Neural cell (in vitro differentiated cells): ENCODE measurements at regions not wholly inside any gene's neighbourhood (a gene's known extent, or its start where the extent isn't known, plus 50 kb on each side); places are given as distances from the start of the nearest gene placed in this dataset.

Experiments used
- EZH2 ChIP-seq: fragments of 200-600, 300-800 bp; shearing (Covaris generic), sonication (generic); IDR thresholded peaks from 2 replicates; pipeline ENCODE4 v1.6.1; 2014; ENCODE audit warnings: antibody characterized with exemption, low read length, borderline replicate concordance, mild to moderate bottlenecking; ENCODE audit not compliant: insufficient read depth, poor library complexity, severe bottlenecking
- POLR2AphosphoS5 ChIP-seq: IDR thresholded peaks from 2 replicates; pipeline ENCODE4 v1.6.1; 2012
- RAD21 ChIP-seq: fragments of 450-650 bp; conservative IDR thresholded peaks from 2 replicates; pipeline ENCODE4 v1.6.1; 2014; ENCODE audit warnings: antibody characterized with exemption, mild to moderate bottlenecking, moderate library complexity
- TAF1 ChIP-seq: IDR thresholded peaks from 2 replicates; pipeline ENCODE4 v1.6.1; 2012; ENCODE audit warnings: low read depth
- TF ChIP-seq, protein P1 (sequence below): fragments of 450-650 bp; IDR thresholded peaks from 2 replicates; pipeline ENCODE4 v1.5.1; 2014; ENCODE audit warnings: antibody characterized with exemption, mild to moderate bottlenecking, moderate library complexity; ENCODE audit not compliant: poor library complexity, severe bottlenecking
- TF ChIP-seq, protein P2 (sequence below): IDR thresholded peaks from 2 replicates; pipeline ENCODE4 v1.6.1; 2012; ENCODE audit warnings: borderline replicate concordance

DNA sequence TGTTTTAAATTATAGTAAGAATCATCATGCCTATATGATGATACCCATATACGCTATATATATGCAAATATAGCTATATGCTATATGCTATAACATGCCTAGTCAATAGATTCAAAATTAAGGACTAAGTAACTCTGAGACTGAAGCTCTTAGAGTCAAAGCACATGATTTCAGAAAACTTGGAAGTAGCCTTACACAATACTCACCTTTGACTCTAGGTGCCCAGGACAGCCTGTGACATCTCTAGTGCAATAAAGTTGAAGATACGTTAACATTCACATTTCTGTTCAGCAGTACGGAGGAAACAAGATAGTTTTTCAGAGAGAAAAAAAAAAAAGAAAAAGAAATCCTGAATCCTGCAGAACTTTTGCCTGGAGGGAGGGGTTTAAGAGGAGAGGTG, 149.7 kb upstream of the PIK3C3 start:
- no peak for TF ChIP-seq POLR2AphosphoS5
- TF ChIP-seq, protein P1, sequence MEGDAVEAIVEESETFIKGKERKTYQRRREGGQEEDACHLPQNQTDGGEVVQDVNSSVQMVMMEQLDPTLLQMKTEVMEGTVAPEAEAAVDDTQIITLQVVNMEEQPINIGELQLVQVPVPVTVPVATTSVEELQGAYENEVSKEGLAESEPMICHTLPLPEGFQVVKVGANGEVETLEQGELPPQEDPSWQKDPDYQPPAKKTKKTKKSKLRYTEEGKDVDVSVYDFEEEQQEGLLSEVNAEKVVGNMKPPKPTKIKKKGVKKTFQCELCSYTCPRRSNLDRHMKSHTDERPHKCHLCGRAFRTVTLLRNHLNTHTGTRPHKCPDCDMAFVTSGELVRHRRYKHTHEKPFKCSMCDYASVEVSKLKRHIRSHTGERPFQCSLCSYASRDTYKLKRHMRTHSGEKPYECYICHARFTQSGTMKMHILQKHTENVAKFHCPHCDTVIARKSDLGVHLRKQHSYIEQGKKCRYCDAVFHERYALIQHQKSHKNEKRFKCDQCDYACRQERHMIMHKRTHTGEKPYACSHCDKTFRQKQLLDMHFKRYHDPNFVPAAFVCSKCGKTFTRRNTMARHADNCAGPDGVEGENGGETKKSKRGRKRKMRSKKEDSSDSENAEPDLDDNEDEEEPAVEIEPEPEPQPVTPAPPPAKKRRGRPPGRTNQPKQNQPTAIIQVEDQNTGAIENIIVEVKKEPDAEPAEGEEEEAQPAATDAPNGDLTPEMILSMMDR = no peak
- no peak for TF ChIP-seq RAD21
- TF ChIP-seq TAF1 = no peak
- TF ChIP-seq EZH2 = no peak
- TF ChIP-seq, protein P2, sequence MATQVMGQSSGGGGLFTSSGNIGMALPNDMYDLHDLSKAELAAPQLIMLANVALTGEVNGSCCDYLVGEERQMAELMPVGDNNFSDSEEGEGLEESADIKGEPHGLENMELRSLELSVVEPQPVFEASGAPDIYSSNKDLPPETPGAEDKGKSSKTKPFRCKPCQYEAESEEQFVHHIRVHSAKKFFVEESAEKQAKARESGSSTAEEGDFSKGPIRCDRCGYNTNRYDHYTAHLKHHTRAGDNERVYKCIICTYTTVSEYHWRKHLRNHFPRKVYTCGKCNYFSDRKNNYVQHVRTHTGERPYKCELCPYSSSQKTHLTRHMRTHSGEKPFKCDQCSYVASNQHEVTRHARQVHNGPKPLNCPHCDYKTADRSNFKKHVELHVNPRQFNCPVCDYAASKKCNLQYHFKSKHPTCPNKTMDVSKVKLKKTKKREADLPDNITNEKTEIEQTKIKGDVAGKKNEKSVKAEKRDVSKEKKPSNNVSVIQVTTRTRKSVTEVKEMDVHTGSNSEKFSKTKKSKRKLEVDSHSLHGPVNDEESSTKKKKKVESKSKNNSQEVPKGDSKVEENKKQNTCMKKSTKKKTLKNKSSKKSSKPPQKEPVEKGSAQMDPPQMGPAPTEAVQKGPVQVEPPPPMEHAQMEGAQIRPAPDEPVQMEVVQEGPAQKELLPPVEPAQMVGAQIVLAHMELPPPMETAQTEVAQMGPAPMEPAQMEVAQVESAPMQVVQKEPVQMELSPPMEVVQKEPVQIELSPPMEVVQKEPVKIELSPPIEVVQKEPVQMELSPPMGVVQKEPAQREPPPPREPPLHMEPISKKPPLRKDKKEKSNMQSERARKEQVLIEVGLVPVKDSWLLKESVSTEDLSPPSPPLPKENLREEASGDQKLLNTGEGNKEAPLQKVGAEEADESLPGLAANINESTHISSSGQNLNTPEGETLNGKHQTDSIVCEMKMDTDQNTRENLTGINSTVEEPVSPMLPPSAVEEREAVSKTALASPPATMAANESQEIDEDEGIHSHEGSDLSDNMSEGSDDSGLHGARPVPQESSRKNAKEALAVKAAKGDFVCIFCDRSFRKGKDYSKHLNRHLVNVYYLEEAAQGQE = no peak
